K562 (cell line): ENCODE measurements at regions not wholly inside any gene's neighbourhood (a gene's known extent, or its start where the extent isn't known, plus 50 kb on each side); places are given as distances from the start of the nearest gene placed in this dataset.

Experiments used
- ATF2 ChIP-seq: sonication (generic); formaldehyde crosslinking; IDR thresholded peaks from 2 replicates; pipeline ENCODE4 v1.8.1; 2022; ENCODE audit warnings: missing genetic modification reagents
- CHD2 ChIP-seq: IDR thresholded peaks from 2 replicates; pipeline ENCODE4 v1.6.1; 2011; ENCODE audit warnings: low read depth, low read length
- EWSR1 ChIP-seq: fragments of 450-650 bp; IDR thresholded peaks from 2 replicates; pipeline ENCODE4 v1.6.1; 2018; ENCODE audit warnings: borderline replicate concordance, mild to moderate bottlenecking, low read depth, moderate library complexity; ENCODE audit not compliant: partially characterized antibody
- KLF1 ChIP-seq: fragments of 450-650 bp; IDR thresholded peaks from 2 replicates; pipeline ENCODE4 v1.6.1; 2016; ENCODE audit warnings: missing genetic modification characterization, missing compliant biosample characterization
- TRIM25 ChIP-seq: fragments of 450-650 bp; IDR thresholded peaks from 2 replicates; pipeline ENCODE4 v1.7.0; 2016; ENCODE audit warnings: borderline replicate concordance
- ZC3H8 ChIP-seq: fragments of 450-650 bp; IDR thresholded peaks from 2 replicates; pipeline ENCODE4 v1.6.1; 2017
- ZNF280A ChIP-seq: fragments of 450-650 bp; IDR thresholded peaks from 2 replicates; pipeline ENCODE4 v1.6.1; 2018; ENCODE audit warnings: mild to moderate bottlenecking, low read depth; ENCODE audit not compliant: partially characterized antibody
- TF ChIP-seq, protein P1 (sequence below): sonication (generic); formaldehyde crosslinking; IDR thresholded peaks from 2 replicates; pipeline ENCODE4 v1.8.1; 2023; ENCODE audit warnings: mild to moderate bottlenecking, missing genetic modification reagents

GRCh38 chr5:21164425-21164824, 1176.4 kb upstream of the CDH18 start (continued):
- TF ChIP-seq, protein P1, sequence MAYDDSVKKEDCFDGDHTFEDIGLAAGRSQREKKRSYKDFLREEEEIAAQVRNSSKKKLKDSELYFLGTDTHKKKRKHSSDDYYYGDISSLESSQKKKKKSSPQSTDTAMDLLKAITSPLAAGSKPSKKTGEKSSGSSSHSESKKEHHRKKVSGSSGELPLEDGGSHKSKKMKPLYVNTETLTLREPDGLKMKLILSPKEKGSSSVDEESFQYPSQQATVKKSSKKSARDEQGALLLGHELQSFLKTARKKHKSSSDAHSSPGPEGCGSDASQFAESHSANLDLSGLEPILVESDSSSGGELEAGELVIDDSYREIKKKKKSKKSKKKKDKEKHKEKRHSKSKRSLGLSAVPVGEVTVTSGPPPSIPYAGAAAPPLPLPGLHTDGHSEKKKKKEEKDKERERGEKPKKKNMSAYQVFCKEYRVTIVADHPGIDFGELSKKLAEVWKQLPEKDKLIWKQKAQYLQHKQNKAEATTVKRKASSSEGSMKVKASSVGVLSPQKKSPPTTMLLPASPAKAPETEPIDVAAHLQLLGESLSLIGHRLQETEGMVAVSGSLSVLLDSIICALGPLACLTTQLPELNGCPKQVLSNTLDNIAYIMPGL (CRISPR knock-in tag) = no peak
- TF ChIP-seq ATF2 (CRISPR knock-in tag) (no peak), KLF1 (tag) (no peak), CHD2 (no peak), TRIM25 (no peak), EWSR1 (no peak), ZC3H8 (no peak), ZNF280A (no peak)
- TF ChIP-seq, all 486 proteins: peak for 0
